ENCODE measurements at regions not wholly inside any gene's neighbourhood (a gene's known extent, or its start where the extent isn't known, plus 50 kb on each side); places are given as distances from the start of the nearest gene placed in this dataset.

DNA sequence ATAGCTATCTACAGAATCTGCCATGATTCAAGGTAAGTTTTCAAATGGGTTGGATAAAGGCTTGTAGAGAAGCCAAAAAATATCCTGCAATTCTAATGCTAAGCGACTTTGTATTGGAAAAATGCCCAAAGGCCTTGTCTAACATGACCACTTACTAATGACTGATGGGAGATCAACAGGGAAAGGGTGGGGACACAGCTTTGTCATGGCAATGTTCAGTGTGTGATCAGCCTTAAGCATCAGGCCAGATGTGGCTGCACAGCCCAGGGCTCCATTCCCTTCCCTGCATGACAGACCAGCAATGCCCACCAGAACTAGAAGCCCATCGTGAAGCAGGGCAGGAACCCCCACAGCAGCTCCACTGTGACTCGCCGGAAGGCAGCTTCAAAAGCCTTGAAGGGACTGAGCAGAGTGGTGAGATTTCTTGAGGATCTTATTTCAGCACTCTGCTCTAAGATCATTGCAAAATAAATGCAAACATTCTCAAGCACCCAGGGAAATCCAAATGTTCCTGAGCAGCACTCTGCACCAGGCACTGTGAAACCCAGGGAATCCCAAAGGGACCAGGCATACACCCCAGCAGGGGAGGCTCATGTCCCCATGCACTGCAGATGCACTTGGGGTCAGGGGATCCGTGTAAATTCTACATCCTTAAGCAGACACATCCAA is 517.9 kb upstream of the SMIM21 start:
- TF ChIP-seq, protein P1, sequence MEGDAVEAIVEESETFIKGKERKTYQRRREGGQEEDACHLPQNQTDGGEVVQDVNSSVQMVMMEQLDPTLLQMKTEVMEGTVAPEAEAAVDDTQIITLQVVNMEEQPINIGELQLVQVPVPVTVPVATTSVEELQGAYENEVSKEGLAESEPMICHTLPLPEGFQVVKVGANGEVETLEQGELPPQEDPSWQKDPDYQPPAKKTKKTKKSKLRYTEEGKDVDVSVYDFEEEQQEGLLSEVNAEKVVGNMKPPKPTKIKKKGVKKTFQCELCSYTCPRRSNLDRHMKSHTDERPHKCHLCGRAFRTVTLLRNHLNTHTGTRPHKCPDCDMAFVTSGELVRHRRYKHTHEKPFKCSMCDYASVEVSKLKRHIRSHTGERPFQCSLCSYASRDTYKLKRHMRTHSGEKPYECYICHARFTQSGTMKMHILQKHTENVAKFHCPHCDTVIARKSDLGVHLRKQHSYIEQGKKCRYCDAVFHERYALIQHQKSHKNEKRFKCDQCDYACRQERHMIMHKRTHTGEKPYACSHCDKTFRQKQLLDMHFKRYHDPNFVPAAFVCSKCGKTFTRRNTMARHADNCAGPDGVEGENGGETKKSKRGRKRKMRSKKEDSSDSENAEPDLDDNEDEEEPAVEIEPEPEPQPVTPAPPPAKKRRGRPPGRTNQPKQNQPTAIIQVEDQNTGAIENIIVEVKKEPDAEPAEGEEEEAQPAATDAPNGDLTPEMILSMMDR (IDR thresholded peaks at IDR 0.05 in 4 of 5, conservative IDR thresholded peaks at IDR 0.05 in 1 of 5): no peak
- no peak for TF ChIP-seq POLR2A (IDR thresholded peaks at IDR 0.05)
